Stimulated activated CD8-positive, alpha-beta memory T cell treated with anti-CD3 and anti-CD28 coated beads, Interleukin-15, amount 100 ng/mL, for 4 hours (primary cell): ENCODE measurements at regions not wholly inside any gene's neighbourhood (a gene's known extent, or its start where the extent isn't known, plus 50 kb on each side); places are given as distances from the start of the nearest gene placed in this dataset.
"Not testable (repeated sequence)": the region's sequence is repeated elsewhere in the genome, so short reads cannot be mapped to it uniquely, and the experiment has no call there.

Source experiments
- DNase-seq, 2 donors: peaks; one replicate each; pipeline ENCODE4 v3.0.0-alpha.2; 2020; ENCODE audit warnings: low read depth in 2 of 2

DNA sequence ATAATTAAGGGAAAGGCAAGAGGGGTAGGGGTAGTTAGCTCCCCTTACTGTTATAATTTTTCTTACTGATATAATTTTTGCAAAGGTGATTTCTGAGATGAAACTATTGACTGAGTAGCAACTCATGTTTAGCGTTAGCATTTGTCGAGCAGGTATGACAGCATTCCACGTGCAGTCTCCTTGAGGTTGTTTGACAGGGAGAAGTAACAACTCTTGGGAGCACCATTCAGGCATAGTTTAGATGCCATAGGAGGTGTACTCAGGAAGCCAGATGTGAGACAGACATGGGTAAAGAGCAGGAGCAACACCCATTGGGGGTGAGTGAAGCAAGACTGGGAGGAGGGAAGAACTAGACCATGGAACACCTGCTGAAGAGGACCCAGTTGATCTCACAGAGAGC lies 96.6 kb upstream of the KLF6 start:
- no peak for DNase-seq

DNA sequence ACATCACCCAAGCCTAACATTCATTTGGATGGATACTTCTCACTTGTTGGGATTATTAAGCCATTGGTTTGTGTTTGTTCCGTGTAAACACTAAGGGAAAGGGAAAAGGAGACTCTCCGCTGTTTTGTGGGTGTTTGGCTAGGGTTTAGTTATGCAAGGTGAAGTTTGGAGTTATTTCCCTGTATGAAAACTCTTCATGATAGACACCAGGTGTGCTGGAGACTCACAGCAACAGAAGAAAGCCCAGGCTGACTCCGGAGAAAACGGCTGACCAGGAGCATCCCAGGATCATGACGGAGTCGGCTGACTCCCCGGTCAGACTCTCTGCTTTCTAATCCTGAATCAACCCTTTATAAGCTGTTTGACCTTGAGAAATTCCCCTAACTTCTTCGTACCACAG lies 94.1 kb upstream of the KLF6 start:
- no peak for DNase-seq

DNA sequence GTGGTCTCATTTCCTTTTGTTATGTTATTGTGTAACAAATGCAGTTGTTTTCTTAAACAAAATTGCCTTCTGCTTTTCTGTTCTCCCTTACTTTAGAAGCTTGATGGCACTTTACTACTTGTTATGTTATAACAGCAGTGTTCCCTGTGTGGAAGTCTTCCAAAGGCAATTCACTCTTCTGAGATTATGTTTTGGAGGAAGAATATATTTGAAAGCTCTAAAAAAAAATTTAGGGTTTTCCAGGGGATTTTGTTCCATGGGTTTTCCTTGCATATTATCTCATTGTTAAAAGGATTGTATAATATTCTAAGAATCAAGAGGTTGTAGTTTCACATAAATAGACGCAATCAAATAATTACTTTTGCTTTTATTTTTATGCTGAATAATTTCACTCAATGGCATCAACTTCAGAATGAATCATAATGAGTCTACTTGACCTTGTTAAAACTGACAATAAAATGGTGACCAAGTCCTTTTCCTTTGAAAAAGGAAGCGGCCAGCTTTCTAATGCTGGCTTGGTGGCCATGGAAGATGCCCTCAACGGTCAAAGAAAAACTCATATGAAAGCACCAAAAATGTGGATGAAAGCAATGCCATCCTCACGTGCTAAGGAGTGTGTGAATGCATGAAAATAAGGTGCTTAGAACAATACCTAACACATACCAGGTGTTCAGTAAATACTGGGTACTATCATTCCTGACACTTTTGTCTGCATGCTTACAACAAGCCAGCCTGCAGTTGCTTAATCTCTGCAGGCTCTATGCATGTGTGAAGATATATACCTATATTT lies 92.4 kb upstream of the KLF6 start:
- DNase-seq: no peak

DNA sequence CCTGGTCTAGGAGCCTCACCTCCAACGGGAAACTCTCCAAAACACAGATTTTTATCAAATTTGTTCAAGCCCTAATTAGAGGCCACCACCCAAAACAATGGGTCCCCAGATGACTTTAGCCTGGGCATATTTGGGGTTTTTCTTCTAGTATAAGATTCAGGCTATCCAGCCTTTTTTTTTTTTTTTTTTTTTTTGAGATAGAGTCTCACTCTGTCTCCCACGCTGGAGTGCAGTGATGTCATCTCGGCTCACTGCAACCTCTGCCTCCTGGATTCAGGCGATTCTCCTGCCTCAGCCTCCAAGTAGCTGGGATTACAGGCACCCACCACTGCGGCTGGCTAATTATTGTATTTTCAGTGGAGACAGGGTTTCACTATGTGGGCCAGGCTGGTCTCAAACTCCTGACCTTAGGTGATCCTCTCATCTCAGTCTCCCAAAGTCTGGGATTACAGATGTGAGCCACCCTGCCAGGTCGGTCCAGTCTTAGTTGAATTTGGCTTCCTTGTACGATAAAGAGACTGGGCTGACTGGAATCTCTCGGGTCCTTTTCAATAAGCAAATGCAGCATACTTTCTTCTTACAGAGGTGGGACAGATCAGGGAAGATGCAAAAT lies 91.4 kb upstream of the KLF6 start:
- no peak for DNase-seq

DNA sequence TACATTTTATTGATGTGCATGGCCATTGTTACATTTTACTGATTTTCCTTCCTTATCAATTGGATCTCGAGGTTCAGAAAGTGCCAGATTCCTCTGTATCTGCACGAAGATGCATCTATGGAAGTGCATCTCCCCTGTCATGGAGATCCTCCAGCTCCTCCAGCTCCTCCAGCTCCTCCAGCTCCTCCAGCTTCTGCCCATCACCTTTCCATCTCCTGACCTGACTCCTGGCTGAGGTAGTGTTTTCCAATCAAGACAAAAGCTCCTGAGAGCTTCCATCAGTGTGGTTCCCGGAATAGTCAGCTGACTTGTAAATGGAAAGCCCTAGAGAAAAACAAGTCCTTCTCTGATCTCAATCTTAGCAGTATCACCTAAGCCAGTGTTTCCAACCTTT lies 90.8 kb upstream of the KLF6 start:
- no peak for DNase-seq

DNA sequence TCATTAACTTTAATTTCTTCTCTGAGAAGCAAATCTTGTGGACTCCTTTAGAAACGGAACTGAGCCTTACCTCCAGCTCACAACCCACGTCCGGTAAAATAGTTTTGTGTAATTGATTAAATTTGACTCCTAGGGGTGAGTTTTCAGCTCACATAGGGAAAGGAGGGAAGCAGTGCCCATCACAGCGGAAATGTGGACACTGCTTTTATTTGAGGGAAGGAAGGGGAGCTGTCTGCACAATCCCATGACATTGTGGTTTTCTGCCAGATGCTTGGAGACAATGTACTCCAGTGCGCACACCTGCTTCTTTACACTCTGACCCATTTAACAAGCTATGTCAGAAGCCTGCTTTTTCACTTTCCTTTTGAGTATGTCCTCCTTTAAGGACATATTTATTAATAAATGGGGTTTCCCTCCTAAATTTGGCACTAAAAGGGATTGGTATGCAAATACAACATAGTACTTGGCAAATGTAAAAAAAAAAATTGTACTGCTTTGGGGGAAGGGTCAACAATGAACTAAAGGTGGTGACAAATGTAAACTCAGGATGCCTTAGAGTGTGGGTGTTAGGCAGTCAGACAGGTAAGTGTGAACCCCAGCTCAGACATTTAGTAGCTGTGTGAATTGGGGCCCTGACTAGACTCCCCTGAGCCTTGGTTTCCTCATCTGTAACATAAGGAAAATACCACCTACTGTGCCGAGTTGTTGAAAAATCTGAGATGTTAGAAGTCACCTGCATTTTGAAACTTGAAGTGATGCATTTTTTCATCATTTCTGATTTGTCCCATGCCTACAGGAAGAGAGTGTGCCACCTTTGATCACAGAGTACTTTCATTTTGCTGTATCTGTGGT lies 90.2 kb upstream of the KLF6 start:
- no peak for DNase-seq

DNA sequence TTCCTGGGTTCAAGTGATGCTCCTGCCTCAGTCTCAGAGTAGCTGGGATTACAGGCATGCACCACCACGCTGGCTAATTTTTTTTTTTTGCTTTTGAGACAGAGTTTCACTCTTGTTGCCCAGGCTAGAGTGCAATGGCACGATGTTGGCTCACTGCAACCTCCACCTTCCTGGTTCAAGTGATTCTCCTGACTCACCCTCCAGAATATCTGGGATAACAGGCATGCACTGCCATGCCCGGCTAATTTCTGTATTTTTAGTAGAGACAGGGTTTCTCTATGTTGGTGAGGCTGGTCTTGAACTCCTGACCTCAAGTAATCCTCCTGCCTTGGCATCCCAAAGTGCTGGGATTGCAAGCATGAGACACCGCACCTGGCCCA lies 89.6 kb upstream of the KLF6 start:
- DNase-seq: not testable (repeated sequence)

DNA sequence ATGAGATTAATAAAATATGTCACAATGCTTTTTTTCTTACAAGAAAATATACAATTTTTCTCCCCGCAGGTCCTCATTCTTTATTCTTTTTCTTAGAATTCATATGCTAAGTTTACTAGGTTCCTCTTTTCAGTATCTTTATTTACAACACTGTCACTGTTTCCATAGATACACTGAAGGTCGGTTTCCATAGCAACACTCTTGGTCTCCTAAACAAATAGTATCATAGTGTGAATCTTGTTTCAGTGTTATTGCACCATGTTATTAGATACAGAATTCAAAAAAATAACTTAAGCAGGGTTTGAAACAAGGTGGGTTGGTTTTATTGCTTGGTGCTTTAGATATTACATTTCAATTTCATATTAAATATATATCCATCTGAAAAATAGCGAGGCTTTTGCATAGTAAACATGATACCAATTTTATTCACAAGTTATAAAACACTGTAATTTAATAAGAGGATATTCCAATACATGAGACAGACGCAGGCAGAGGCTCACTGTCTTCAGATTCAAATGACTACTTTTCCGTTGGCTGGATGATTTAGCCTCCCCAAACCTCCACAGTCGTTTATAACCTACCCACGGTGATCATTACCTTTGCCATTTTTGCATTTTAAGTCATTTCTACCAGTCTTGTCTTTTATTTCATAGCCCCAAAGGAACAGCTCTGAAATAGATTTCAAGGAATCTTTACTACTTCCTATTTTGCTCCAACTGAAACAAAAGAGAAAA lies 88.9 kb upstream of the KLF6 start:
- no peak for DNase-seq

DNA sequence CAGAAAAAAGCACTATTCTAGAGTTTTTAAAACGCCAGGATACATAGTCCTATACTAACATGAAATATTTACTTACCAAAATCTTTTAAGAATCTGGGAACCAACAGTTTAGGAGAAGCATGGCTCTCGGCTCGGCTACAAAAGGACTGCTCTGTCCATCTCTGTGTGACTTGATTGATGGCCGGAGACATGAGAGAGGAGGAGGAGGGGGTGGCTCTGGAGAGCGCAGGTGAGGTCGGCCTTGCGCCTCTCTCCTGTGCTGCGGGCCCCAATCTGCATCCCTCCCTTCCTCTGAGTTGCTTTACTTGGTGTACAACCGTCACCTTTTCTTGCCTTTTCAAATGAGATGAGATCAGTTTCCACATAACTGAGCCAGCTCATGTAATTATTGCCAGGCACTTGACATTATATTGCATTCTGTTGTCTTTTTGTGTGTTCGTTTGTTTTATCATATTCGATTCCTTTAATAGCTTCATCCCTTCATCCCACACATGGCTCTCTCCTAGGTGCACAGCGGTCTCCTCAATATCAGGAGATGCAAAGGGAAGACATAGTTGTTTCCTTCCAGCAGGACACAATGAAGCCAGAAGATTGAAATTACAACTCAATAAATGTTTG lies 87.8 kb upstream of the KLF6 start:
- no peak for DNase-seq

DNA sequence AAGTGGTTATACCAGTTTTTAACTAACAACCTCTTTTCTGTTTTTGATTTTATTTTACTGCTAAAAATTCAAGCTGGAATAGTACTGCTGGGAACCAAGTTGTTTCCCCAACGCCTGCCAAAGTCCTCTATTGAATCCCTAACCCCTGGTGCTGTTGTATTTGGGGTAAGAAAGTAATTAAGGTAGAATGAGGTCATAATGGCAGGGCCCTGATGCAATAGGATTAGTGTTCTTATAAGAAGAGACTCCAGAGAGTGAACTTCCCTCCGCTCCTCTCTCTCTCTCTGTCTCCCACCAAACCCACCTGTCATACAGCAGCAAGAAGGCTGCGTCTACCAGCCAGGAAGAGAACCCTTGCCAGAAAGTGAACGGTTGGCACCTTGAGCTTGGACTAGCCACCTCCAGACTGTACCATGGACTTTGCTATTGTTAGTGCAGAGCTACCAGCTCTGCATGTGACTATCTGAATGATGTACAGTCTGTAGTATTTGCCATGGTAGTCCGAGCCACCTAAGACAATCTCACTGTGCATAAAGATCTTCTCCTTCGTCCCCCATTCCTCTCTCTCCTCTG lies 86.5 kb upstream of the KLF6 start:
- DNase-seq: no peak

DNA sequence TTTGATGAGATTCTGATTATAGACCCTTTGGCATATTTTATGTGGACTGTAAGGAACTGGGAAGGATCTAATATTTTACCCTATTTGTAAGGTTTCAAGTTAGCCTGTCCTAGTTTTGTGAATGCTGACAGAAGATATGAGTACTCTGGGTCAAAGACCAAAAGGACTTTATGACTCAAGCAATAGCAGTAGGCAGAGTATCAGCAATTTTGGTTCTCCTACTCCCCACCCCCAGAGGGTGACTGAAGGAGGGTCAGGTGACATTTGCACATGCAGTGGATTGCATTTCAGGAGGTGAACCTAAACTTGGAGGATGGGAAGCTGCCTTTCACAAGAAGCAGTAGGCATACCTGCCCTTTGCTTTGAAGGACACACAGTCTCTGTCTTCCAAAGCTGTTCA lies 84.0 kb upstream of the KLF6 start:
- no peak for DNase-seq

DNA sequence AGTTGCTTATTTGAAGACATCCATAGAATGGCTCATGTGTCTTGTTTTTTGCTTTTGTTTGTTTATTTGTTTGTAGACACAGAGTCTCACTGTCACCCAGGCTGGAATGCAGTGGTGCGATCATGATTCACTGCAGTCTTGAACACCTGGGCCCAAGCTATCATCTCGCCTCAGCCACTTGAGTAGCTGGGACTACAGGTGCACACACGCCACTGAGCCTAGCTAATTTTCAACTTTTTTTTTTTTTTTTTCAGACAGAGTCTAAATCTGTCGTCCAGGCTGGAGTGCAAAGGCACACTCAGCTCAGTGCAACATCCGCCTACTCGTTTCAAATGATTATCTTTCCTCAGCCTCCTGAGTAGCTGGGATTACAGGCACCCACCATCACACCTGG lies 83.3 kb upstream of the KLF6 start:
- DNase-seq: no peak

DNA sequence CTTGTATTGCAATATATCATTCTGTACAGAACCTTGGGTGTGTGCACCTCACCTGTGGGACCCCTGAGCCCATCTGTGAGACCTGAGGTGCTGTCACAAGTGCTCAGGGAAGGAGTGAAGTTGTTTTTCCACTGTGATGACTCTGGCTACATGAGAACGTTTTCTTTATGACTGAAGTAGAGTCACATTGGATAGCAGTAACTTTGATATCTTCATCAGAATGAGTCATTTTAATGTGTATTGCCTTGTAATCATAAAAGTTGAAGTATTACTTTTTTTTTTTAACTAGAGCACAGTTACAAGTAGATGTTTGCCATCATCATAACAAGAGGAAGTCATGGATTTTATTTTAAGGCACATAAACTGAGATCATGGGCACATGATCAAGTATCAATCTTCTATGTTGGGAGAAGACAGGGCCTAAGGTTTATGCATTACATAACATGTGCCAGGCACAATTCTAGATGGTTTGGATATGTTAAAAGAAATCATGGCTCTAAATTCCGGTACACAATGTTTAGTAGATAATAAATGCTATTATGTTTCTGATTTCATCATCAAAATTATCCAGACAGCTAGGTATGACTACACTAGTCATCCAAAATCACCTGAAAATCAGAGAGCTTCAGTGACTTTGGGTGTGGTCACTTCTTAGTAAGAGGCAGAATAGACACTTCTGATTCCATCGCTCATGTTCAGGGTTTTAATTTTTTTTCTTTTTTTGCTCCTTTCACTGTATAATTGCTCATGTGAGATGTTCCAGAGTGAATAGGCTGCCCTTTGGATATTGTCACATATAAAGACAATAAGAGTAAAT lies 82.7 kb upstream of the KLF6 start:
- DNase-seq: no peak

DNA sequence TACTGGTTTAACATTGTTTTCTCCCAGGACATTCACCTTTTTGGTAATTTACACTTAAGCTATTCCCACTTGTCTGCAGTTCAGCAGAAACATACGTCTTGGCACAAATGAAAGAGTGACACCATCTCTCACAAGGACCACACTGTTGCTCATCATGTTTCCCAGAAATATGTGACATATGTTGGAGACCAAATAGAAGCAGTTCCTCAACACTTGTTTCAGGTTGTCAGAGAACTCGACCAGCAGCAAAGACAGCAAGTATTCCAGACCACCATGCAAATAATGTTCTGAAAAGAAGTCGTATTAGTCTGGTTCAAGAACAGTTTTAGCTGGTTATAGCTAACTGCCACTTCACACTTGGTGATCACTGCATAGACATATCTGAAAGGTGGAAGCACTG lies 81.3 kb upstream of the KLF6 start:
- no peak for DNase-seq

DNA sequence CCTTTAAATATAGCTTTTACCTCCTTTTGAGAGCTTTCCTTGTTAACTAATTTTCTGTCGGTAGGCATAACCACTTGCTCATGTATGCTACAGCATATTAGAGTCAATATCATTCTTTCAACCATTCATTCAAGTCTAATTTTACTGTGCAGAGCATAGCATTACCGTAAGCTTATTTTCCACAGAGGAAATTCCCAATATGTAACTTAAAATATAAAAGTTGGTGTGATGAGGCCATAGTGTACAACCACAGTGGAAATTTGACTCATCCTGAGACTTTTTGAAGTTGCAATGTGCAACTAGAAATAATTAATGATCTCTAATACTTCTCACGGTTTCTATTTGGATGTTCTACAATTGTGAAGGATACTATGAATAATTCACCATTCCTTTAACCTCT lies 80.6 kb upstream of the KLF6 start:
- no peak for DNase-seq

DNA sequence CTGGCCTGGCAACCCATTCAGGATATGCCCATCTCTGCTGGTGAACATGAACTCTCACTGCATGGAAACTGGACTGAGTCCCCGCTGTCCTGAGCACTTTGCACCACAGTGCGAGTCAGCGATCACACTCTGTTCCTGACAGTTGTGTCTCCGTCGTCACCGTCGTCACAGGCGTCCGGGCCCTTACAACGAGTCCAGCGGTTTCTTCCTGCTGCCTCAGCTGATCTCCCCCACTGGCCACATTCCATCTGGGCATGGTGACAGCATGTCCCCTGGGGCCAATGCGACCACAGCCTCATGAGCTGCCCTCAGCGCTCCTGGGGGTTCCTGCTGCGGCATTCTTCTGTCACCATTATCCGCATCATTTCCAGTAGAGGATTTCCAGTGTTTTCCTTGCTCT lies 76.8 kb upstream of the KLF6 start:
- DNase-seq: no peak

DNA sequence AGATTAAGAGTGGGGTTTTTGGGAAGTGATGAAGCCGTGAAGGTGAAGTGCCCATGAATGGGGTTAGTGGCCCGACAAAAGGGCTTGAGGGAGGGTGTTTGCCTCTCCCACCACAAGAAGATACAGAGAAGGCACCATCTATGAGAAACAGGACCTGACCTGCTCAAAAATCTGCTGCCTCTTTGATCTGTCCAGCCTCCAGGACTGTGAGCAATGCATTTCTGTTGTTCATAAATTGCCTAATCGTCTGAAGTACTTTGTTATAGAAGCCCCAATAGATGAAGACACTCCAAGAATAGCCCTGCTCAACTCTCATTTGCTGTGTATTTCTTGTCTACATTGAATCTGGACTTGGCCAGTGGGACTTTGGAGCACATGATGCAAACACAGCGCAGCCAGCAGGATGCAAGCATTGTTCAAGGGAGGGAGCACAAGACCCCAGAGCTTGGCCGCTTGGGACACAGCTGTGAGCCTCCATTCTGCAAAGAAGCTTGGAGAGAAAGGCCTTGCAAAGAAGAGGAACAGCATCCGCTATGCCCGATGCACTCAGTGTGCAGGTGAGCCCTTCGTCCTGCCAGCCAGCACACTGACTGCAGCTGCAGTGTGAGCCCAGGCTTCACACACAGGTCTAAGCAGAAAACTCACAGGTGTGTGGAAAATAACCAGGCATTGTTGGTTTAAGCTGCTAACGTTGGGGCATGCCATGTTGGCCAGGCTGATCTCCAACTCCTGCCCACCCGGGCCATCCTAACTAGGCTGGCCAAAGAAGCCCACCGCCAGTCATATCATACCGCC lies 73.2 kb upstream of the KLF6 start:
- no peak for DNase-seq

DNA sequence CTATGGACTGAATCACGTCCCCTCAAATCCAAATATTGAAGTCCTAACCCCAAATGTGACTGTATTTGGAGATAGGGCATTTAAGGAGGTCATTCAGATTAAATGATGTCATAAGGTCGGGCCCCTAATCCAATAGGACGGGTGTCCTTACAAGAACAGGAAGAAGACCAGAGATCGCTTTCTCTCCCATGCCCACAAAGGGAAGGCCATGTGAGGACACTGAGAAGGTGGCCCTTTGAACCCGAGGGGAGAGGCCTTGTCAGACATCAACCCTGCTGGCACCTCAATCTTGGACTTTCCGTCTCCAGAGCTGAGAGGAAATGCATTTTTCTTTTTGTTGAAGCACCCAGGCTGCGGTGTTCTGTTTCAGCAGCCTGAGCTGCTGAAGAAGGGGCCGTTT lies 72.3 kb upstream of the KLF6 start:
- no peak for DNase-seq

DNA sequence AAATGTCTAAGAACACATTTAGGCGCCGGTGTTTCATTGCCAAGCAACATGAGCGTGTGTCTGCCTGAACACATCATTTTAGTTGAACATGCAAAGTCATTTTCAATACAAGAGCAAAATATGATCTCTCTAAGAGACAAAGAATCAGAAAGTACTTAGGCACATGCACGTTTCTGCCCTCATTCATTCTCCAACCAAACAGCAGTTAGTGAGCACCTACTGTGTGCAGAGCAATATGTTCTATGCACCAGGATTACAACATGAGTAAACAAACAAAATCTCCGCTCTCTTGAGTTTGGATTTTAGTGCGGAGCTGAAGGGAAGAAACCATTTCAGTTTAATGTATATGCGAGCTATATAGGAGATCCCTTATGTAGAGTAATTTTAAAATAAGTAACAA lies 71.6 kb upstream of the KLF6 start:
- no peak for DNase-seq
